HG03442 (cell line): ENCODE measurements at regions not wholly inside any gene's neighbourhood (a gene's known extent, or its start where the extent isn't known, plus 50 kb on each side); places are given as distances from the start of the nearest gene placed in this dataset.

Experiments
- ATAC-seq: cut with Tn5 transposase; IDR thresholded peaks from one replicate; pipeline ENCODE4 v1.9.1; 2021; ENCODE audit warnings: mild to moderate bottlenecking, moderate library complexity; ENCODE audit not compliant: unreplicated experiment

DNA sequence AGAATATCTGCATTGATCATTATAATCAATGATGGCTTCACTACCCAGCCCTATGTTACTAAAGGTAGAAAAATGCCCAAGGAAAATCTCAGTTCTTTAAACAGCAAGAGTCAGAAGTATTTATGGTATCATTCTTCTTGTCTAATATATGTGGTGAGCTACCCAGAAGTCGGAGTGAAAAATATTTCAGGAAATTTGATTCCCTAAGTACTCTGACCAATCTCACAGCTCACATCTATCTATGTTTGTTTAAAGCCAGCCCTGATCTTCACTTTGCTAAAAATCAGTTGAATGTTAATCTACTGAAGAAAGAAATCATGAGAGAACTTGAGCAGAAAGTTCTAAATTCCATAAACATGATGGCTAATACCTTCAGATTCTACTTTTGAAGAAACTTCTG is 522.9 kb upstream of the SLIT2 start:
- ATAC-seq = no peak

DNA sequence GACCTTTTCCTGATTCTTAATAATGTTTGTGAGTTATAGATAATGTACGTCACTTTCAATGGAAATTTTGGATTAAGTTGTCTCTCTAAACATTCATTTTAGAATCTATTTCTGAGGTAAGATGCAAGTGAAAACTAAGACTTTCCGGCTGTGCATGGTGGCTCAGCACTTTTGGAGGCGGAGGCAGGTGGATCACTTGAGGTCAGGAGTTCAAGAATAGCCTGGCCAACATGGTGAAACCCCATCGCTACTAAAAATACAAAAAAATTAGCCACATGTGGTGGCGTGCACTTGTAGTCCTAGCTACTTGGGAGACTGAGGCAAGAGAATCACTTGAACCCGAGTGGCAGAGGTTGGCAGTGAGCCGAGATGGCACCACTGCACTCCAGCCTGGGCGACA is 524.6 kb upstream of the SLIT2 start:
- no peak for ATAC-seq

- ATAC-seq = no peak
Observed at GRCh38 chr4:19725130-19725529, 526.6 kb upstream of the SLIT2 start.

DNA sequence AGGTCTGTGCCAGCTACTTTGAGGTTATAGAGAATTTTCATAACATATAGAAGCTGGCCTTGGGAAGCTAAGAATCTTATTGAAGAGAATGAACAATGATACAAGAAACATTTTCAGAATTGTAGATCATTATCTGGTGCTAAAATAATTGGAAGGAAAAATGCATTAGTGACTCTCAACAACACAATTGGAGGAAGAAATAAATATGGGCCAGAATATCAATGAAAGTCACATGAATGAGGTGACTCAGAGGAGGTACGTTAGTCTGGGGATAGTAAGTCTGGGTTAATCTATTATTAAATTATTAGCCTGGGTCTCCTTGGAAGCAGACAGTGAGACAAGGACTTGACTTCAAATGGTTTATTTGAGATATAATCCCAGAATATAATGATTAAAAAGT is 529.3 kb upstream of the SLIT2 start:
- ATAC-seq = no peak

DNA sequence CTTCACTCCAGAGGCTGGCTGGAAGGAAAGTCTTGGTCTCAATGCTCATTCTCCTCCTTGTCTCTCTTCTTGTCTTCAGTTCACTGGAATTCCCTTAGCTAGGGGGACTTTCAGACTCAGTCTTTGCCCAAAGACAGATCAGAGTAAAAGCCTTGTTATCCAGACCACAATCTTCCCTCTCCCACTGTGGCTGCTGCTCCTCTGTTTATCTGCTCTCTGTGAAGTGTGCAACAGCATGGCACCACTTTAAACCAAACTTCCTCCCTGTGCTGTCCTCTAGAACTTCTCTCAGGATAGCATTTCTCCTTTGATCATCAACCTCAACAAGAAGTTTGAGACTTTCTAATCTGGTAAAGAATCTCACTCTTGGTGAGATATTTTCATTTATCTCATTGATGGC is 530.1 kb upstream of the SLIT2 start:
- no peak for ATAC-seq

- ATAC-seq = no peak
Observed at GRCh38 chr4:19720610-19721009, 531.1 kb upstream of the SLIT2 start.

- no peak for ATAC-seq
Observed at GRCh38 chr4:19720190-19720589, 531.5 kb upstream of the SLIT2 start.

DNA sequence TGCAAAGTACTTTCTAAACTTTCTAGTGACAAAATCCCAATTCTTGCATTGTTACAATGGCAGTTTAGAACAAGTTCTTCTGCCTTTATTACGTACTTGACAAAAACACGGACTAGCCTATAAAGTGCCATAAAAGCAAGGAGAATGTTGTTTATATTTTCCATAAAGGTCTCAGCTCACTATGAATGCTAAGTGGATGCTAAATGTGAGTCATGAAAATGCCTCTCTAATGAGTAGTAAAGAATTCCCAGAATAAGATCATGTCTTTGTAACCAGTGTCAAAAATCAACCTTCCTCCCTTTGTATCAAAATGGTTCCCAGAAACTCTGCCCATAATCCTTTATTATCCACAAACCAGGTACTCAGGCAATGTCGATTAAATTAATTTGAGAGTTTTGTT is 539.8 kb upstream of the SLIT2 start:
- ATAC-seq = no peak

GRCh38 chr4:19707876-19708275 is 543.8 kb upstream of the SLIT2 start:
- ATAC-seq = no peak

DNA sequence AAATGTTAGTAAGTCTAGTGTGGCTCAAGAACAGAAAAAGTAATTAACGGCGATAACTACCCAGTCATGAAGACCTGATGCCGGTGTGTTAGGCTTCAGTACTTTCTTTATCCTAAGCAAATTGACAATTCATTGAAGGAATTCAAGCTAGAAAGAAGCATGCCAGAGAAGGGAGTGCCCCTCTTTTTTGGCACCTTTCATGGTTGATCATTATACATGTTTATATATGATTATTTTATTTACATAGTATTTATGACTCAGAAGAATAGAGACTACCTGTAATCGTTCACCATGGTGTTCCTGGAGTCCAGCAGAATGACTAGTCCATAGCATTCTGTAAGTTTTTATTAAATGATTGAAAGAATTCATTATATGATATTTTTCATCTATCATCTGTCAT is 548.3 kb upstream of the SLIT2 start:
- ATAC-seq = no peak

DNA sequence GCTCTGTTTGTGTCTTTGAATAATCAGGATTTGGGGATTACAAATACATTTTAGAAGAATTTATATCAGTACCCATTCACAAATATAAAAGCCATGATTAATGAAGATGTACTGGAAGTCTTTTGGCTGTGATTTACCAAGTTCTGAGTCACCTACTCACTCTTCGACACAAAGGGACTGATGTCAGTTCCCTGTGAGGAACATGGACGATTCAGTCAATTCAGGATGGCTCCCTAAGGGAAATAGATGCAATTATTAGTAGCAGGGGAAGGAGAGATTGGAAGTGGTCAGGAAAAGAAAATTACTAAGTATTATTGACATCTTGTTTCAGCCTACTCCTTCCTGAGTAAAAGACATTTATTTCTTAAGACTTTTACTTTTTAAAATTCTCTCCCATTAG is 550.7 kb upstream of the SLIT2 start:
- no peak for ATAC-seq

GRCh38 chr4:19698961-19699360 is 552.7 kb upstream of the SLIT2 start:
- ATAC-seq = no peak

- no peak for ATAC-seq
Observed at GRCh38 chr4:19694812-19695211, 556.9 kb upstream of the SLIT2 start.

DNA sequence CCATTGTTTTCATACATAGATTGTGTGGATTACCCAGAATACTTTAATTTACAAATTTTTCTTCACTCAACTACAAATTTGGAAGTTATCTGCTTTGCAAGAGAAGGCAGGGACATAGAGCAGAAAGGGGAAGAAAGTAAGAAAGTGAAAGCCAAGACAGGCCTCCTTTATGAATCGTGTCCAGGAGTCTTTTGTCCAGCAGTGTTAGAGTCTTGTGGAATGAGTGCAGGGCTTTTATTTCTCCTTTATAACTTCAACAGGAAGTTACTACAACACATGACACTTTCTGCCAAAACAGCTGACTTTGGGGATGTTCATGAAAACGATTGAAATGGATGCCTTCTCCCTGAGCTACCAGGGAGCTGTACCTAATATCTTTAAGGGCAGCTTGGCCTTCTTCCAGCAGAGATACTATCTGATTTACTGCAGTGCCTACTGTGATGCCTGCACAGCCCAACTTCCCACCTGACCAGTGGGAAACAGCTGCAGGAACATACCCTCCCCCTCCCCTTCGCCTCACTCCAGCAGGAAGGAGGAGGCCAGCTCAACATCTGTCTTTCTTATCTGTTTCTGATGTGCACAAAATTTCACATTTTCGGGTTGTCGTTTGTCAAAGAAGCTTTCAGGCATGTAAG is 557.7 kb upstream of the SLIT2 start:
- no peak for ATAC-seq

DNA sequence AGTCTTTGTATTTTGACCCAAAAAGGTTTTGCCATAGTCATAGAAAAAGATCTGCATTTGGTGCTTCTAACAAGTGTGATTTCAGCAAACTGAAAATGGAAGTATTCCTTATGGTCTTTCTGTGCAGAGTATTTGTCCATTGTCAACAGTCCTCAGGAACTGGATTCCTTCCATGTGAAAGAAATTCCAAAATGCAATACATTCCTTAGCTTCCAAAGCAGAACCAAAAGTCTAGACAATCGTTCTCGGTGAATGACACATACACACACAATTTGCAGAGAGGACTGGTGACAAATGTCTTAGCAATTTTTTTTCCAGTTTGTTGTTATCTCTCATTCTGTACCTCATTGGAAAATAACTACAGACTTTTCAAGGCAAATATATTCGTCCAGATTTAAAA is 562.2 kb upstream of the SLIT2 start:
- ATAC-seq = no peak

GRCh38 chr4:19686456-19686855 is 565.2 kb upstream of the SLIT2 start:
- no peak for ATAC-seq

DNA sequence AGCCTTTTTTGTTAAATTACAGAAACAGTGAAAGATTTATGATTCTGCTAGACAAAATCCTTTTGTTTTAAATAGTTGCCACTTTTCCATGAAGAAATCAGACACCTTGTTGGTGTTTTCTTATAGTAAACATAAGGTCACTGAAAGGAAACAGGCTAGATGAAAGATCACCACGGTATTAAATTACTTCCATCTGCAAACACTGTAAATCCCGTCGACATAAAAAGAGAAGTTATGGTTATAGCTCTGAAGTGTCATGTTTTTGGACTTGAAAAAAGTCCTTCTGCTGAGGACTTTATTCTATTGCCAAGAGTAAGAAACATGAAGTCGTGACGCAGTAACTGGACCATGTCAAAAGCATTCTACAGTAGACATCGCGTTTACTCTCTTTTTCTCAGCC is 567.6 kb upstream of the SLIT2 start:
- ATAC-seq = no peak

DNA sequence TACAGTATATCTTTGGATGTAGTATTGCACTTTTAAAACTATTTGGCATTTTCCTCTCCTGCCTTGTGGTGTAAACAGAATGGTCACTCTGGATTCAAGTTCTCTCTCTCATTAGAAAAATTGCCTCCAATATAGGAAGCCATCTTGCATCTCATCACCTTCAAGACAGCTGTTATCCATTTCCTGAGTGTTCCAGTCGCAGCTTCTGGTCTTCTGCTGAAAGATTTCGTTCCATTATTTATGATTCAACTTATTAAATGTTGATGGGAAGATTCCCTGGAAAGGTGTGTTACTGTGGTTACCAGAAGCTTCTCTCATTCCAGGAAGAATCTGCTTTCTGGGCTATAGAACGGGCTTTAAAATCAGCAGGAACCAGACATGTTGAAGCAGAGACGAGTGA is 568.3 kb upstream of the SLIT2 start:
- no peak for ATAC-seq

DNA sequence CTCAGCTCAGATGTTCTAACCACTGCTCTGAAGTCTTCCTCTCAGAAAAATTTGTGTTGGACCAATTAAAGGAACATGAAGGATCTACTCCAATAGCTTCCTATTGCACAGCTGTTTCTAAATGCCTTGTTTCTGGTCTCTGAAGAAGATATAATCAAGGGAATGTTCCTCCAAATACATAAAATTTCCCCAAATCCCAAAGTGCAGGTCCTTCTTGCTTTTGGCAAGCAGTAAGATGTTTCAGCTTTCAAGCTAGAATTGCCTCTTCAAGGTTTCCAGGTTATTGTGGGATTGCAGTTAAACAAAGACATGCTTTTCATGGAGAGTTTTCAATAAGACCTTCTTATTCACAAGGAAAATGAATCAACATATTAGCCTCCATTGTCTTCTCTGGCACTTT is 574.5 kb upstream of the SLIT2 start:
- ATAC-seq = no peak

DNA sequence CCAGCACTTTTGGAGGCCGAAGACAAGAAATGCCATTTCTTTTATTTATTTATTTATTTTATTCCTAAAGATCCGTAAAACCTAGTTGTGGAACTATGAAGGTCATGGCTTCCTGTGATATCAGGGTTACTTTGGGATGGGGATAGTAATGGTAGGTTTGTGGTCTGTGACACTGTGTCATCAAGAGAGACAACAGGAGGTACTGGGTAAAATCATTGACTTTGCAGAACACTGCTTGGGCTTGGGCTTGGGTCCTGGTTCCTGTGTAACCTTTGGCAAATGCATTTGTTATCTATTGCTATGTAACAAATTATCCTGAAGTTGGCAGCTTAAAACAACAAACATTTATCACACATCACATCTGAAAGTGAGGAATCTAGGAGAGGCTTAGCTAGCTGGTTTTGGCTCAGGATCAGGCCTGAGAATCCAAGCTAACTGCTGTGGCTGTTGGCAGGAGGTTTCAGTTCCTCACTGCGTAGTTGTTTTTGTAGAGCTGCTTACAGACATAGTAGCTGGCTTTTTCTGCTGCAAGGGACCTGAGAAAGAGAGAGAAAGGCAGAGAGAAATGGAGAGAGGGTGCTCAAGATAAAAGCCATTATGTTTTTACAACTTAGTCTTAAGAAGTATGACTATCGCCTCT is 576.4 kb upstream of the SLIT2 start:
- ATAC-seq = no peak

- no peak for ATAC-seq
Observed at GRCh38 chr4:19659101-19659500, 592.6 kb upstream of the SLIT2 start.

GRCh38 chr4:19657856-19658255 is 593.8 kb upstream of the SLIT2 start:
- no peak for ATAC-seq

DNA sequence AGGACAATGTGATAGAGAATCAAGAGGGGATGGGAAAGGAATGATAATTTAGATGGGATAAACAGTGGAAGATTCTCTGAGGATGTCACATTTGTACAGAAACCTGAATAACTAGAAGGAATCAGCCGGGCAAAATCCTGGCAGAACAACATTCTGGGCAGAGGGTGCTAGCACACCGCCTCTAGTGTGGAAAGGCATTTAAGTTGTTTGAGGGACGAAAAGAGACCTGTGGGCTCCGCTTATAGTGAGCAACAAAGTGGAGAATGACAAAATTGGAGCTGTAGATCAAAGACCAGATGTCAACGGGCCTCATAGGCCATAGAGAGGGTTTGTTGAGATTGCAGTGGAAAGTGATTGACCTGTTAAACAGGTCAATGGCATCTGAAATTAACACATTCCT is 596.0 kb upstream of the SLIT2 start:
- ATAC-seq = no peak
